GM21447 (cell line): ENCODE measurements at regions not wholly inside any gene's neighbourhood (a gene's known extent, or its start where the extent isn't known, plus 50 kb on each side); places are given as distances from the start of the nearest gene placed in this dataset.
A peak's percentile ranks its signal among the peaks of the same experiment; 100 is the strongest.

Experiments
- ATAC-seq: cut with Tn5 transposase; IDR thresholded peaks from one replicate; pipeline ENCODE4 v1.9.1; 2021; ENCODE audit not compliant: unreplicated experiment

DNA sequence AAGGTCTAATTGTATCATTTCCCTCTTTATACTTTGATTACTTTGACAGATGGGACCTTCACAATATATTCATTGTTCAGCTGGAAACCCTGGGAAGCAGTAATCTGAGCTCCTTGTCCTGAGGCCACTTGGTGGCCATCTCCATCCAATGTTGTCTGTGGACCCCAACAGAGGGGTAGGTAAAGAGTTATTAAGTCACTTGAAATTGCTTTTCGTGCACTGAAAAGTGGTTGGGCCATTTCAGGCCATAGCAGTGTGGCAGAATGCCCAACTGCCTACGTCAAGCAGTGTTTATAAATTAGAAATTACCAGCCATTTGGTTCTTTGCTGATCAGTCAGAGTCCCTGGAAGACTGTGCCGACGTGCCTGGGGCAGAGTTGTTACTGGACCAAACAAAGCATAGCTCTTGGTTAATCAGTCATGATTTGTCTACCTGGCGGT is 308.3 kb upstream of the USP25 start:
- ATAC-seq: no peak

DNA sequence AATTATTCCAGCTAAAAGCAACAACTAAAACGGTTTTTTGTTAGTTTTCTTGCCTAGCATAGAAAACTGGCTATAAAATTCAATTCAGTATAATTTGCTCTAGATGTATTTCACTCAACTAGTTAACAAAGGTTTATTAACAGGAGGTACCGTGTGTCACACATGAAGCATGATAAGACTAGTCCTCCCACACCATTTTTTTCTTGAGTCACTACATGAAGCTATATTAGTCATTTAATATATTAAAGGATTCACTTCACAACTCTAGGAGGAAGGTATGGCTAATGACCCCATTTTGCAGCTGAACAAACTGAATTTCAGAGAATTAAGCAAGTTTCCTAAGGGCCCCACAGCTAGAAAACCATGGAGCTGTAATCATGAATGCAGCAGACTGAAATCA is 307.8 kb upstream of the USP25 start:
- no peak for ATAC-seq

DNA sequence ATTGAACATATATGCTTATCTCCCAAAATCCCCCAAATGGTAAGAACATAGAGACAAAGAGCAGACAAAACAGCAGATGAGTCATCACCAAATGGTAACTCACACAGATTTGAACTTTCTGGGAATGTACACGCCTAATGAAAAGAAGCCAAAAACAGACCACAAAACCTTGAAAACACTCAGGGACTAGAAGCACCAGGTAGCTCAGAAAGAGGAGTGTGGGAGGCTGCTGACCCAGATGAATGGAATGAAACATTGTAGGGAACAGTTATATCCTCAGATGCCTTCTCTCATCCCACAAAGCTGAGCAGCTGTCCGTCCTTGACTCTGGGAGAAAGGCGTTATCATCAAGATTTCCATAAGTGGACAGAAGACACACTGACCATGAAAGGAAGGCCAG is 307.0 kb upstream of the USP25 start:
- ATAC-seq: no peak

DNA sequence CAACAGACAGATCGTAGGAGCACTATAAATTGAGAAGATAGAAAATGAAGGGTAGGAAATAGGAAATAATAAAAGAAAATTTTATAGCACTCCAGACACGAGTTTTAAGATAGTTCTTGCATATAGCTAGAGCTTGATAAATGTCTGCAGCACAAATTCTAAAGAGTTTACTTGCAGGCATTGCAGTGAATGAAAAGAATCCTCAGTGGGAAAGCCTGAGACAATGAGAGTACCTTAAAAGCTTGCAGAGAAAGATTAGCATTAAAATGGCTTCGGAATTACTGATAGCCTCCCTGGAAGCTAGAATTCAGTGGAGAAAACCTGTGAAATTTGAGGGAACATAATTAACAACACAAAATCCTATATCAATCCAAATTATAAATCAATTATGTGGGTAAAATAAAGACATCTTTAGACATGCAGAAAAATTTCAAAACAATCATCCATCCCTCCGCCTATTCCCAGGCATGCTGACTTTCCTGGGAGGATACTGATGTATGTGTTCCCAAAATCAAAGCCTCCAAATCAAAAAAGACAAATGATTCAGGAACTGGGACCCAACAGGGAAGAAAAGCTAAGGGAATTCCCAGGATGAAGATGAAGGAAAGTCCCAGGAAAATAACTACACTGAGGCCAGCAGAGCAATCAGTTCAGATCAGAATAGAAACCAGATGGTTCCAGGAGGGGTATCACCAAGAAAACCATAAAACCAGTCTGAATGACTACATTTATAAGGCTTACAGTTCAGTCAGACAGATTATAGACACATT is 305.9 kb upstream of the USP25 start:
- ATAC-seq: no peak

DNA sequence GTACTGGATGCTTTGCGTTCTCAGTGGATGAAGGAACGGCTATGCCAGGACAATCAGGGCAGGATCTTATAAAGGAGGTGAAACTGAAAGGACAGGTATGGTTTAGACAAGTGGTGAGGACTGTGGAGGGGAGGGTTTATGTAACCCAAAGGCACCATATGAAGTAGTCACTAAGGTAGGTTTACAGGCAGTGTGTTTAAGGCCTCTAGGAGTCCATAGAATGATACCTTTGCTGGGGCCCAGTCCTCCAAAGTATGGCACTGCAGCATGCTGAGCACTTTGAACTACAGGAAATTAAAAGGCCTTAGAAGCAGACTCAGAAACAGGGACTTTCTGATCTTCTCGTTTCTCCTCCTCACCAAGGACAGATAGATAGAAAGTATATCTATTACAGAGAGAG is 304.7 kb upstream of the USP25 start:
- no peak for ATAC-seq

DNA sequence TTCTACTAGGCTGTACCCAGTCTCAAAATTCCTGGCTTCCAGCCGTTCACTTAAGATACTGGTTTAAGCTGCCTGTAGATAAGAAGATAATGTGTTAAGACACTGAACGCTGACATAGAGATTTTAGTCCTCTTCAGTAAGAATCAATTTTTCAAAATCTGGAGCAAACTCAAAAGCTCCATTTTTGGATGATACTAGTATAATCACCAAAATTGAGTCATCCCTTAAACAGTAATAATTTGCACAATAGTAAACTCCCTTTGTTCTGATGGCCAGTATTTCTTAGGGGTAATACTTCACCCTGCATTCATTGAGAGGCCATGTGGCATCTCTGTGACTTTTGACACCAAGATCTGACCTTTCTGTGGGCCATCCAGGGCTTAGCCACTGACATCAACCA is 299.8 kb upstream of the USP25 start:
- ATAC-seq: no peak

DNA sequence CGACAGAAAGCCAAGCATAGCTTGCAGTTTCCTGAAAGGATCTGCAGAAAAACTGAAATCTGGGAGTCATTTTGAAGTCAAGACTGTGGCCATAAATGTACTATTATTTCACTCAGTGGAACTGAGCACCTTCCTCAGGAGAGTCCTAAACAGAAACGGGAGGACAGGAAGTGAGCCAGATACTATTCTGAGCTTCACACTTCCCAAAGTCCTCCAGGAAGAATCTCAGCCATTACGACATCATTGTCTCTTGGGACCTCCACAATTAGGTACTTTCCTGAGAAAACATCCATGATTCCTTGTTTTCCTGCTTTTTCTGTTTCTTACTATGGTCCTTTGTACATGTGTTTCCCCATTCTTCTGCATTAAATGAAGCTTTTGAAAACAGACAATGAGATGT is 299.2 kb upstream of the USP25 start:
- no peak for ATAC-seq

DNA sequence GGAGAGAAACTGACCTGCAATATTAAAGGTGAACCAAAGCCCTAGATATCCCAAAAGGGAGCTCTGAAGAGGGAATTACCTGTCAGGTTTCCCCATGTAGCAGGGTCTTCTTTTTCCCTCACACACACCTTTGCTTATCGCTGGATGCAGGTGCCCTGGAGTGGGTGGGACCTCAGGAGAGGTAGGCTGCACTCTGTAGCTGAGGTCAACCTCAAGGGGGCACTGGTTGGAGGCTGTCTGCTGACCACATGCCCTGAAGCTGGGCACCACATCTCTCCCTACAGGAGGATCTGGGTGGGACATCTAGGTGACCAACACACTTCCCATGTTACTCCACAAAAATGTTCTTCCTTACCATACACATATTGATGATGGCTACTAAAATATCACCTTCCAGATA is 298.7 kb upstream of the USP25 start:
- ATAC-seq: no peak

DNA sequence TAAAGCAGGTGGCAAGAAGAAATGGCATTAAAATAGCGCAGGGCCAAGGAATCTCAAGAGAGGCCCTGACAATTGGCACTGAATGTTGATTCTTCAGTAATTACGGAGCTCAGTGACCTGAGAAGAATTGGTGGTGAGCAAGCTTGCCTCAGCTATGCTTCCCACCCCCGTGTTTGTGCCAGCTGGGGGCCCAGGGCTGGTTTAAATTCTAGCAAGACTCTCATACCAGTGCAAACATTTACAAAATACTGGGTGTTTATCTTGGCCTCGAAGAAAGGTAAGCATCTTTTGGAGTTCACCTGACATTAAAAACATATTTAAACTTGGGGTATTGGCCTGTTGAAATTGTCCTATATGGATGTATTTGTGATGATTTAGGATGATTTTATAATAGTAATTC is 296.7 kb upstream of the USP25 start:
- no peak for ATAC-seq

DNA sequence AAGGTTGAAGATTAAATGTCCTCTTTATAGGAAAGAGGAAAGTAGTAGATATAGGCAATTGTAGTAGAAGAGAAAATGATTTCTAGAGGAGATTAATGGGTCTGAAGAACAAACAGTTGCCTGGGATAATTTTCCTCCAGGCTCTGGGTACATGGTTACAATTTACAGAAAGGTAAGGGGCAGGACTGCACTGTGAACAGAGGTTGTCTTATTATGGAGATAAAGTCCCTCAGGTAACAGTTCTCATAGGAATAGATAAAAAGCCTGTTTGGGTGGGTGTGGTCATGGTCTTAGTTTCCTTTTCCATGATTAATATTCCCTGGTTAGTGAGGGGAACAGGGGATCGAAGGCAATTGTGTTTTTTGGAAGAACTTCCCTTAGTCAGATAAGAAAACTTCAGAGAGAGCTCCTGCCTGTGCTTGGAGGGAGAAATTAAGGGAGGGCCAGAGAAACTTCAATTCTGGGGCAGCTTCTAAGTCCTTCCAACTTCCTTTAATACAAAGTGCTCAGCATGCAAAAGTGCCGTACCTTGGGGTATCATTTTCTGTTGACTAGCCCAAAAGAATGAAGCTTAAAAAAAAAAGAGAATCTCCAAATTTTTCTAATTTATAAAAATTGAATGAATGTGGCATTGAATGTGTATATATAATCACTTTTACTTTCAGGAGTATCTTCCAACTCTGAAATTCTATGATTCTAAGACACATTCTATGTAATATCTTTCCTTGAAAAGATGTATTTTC is 295.4 kb upstream of the USP25 start:
- no peak for ATAC-seq

DNA sequence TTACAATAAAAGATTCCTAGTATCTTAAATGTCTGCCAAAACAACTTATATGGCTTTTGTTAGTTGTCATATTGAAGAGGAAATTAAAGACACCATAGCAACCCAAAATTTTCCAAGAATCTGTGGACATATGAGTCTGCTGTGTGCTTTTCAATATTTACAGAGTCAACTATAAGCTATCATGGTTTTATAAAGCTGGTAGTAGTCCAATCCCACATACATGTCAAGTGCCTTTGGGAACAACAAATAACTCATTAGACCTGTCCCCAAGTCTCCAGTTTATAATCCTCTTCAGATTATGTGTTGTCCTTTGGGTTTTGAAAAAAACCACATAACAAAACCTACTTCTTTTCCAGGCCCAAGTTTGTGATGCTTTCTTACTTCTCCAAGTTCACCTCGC is 293.8 kb upstream of the USP25 start:
- no peak for ATAC-seq

DNA sequence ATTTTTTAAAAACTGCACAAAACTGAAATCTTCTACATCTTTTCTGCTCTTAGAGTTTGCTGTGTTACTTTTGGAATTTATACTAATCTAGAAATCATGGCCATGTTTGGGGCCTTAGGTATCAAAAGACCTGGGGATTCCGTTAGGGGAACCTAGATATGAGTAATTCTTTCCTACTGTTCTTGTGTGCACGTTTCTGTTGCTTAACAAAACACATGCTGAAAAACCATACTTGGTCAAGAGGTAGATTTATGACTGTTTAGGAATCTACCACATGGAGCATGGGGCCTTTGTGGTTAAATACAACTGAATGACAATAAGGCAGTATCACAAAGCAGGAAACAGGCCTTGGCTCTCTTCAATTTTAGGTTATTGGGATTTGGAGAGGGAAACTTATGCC is 291.9 kb upstream of the USP25 start:
- peak; percentile 79 for ATAC-seq

DNA sequence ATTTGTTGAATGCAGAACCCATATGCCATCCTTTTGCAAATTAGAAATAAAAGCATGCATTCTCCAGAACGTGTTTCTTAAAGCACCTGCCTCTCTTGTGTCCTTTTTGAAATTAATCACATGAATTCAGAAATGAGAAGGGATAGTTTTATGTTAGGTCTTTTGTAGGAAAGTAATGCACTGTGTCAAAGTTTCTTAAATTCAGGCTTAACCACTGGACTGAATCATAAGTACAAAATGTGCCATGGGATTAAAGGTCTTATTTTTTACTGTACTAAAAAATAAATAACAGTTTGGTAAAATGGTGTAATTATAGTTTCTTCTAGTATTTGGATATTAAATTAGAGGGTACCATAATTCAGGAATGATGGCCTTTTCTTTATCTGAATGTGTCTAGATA is 290.1 kb upstream of the USP25 start:
- no peak for ATAC-seq

DNA sequence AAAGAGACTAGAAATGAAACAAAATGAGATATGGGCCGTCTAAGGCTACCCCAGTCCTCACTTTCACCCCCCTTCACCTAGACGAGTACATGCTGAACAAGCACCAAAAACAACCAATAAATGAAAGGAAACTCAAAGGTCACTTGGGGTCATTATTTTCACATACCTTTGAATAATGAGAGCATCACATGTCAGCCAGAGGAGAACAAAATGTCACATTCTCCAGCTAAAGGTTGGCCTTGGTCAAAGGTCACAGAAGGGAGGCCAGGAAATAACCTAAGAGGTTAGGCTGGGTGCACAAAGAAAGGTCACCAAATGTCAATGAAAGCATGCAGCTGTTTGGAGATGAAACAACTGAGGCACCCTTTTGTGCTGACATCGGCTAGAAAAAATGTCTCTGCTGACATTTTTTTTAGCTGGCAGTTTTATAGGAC is 288.7 kb upstream of the USP25 start:
- ATAC-seq: no peak

DNA sequence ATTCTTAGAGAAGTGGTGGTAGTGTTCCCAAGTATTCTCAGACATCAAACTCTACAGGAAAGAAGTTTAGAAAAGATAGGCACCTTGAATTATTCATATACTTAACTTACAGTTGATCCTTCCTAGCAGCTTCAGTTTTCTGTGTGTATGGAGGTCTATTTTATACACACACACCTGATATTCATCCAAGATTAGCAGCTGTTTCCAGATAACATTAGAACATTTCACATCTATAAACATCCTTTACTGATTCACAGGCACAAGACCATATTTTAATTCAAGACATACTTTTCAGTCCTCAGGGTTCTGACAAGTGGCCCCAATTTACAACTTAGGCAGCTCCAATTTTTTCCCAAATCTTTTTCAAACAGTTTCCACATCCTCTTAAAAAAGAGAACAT is 287.8 kb upstream of the USP25 start:
- ATAC-seq: no peak

DNA sequence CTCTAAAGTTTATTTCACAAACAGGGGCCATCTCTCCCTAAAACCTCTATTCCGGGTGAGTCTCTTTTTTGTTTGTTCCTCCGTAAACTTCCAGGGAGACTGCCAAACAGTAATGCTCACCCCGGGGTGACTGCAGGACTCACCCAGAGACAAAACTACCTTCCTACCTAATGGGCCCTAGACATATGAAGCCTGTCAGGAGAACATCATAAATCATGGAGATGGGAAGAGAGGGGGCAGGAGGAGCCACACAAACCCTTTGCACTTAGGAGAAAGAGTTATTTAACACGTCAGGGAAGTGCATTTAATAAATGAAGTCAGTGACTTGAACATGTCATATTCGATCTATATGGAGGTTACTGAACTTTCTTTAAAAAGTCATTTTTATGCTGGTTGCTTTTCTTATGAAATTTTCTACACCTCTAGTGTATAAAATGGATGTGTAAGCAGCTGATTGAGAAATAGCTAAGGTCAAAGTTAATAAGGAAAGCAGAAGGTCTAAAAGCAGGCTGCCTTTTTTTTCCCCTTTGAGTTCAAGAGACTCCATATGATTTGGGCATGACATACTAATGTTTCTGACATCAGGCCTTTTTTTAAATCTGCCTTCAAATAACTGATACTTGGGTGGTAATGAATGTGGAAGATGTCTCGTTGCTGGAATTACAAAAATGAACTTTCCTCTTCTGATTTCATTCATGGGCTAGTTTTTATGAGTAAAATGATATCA is 286.9 kb upstream of the USP25 start:
- no peak for ATAC-seq

DNA sequence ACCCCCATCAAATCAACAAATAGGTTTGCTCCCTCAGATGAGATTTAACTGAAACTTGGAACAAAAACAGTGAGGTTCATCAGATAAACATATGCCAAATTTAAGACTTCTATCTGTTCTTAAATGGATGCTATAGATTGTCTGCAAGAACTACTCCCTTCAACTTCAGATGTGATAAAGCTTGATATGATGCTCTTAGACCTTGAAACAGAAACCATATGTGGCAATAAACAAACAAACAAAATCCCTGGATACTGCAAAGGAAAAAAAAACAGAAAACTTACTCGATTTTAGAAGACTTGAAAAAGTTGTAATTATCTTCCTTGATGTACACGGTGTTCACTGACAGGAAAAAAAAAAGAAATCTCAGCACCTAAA is 286.1 kb upstream of the USP25 start:
- no peak for ATAC-seq

DNA sequence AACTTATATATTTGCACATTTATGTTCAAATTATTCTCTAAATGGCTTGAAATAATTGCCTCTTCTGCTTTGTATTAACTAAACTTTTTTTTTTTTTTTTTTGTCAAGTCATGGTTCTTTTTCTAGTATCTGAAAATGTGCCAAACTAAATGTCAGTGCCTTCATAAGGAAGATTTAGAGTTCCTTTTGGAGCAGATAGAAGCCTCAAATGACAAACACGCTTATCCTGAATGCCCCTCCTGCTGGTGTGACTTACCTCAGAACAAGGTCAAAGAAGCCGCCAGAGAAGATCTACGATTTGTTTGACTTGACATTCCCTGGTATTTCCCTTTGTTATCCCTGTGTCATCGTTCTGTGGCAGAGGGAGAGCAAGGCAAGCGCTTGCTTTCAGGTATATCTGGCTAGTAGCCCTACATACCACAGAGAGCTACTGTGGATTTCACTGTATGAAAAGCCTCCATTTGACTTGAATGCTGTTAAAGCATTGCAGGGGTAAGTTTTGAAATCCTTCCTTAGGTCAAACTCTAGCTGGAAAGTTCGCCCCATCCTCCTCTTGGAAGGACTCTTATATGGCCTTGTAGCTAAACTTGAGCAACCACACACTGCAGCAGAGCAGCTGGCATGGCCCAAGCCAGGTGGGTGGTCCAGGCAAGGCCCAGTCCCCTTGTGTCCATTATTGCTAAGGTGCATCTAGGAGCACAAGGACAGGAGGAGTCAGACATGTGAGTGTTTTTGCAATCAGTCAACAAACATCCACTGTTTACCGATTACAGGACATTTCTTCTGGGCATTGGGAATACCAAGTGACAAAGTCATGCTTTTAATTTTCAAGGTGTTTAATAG is 285.4 kb upstream of the USP25 start:
- no peak for ATAC-seq

DNA sequence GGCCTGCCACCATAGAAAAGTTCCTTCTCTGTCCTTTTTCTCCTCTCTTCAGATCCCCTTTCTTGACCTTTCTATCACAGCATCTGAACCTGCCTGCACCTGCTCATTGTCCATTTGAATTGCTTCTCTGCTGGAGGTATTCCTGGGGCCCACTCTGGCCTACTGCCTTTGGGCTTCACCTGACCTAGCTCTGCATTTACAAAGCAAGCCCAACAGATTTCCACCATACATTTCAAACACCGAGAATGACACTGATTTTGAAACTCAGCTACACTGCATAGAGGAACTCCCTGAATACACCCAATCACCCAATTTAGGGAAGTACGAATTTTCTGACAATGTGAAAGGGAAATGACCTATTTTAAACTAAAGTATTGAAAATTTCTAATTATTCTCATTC is 284.5 kb upstream of the USP25 start:
- peak; percentile 92 for ATAC-seq

DNA sequence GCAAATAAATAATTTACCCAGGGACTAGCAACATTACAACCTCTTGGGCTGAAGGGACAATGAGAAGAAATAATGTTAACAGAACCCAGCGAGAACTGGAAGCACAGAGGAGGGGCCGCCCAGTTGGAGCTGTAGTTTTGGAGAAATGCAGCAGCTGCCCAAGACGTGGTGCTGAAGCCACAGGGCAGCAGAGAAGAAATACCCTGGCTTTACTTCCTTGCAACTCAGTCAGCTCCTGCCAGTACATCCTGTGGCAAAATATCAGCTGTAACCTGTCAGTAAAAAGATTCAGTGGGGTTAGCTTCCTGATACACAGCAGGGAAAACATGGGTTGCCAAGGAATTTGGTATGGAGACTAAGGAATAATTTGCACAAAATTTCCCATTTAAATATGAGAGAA is 283.6 kb upstream of the USP25 start:
- no peak for ATAC-seq

DNA sequence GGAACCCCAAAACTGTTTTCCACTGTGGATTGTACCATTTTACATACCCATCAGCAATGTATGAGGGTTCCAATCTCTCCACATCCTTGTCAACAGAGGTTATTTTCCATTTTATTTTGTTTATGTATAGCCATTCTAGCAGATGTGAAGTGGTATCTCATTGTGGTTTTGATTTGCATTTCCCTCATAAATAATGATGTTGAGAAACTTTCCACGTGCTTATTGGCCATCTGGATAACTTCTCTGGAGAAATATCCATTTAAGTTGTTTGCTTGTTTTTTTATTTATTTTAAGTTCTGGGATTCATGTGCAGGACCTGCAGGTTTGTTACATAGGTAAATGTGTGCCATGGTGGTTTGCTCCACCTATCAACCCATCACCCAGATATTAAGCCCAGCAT is 280.2 kb upstream of the USP25 start:
- ATAC-seq: no peak
